CD14-positive monocyte (primary cell): ENCODE measurements at regions not wholly inside any gene's neighbourhood (a gene's known extent, or its start where the extent isn't known, plus 50 kb on each side); places are given as distances from the start of the nearest gene placed in this dataset.

Experiments used
- DNase-seq, 3 donors: peaks; one replicate each; pipeline ENCODE4 v3.0.0-alpha.2; 2011 to 2022
- H2AFZ ChIP-seq: 2 replicates; pipeline ENCODE4 v1.6.0; 2012; ENCODE audit warnings: mild to moderate bottlenecking, low read depth, low read length, inconsistent platforms; ENCODE audit not compliant: insufficient read depth, poor library complexity, severe bottlenecking
- H3K27ac ChIP-seq, 2 donors: 1 replicate in 1 of 2; 2 replicates in 1 of 2; pipeline ENCODE4 v1.5.1; 2012 to 2013; ENCODE audit warnings: low read length in 2 of 2, control low read depth in 1 of 2, inconsistent platforms in 1 of 2, low read depth in 1 of 2, mild to moderate bottlenecking in 1 of 2
- H3K27me3 ChIP-seq, 2 donors: one replicate each; pipeline versions ENCODE4 v1.6.0 to v1.6.1; 2011 to 2013; ENCODE audit warnings: low read length in 2 of 2; ENCODE audit not compliant: control insufficient read depth in 2 of 2, insufficient read depth in 2 of 2
- H3K36me3 ChIP-seq, 2 donors: replicated peaks in 1 of 2; 1 replicate in 1 of 2; 2 replicates in 1 of 2; pipeline versions ENCODE4 v1.5.1 to v1.6.1; 2012 to 2013; ENCODE audit warnings: low read length in 2 of 2, control low read depth in 1 of 2, inconsistent platforms in 1 of 2, mild to moderate bottlenecking in 1 of 2; ENCODE audit not compliant: insufficient read depth in 2 of 2, control insufficient read depth in 1 of 2
- H3K4me1 ChIP-seq, 2 donors: 1 replicate in 1 of 2; 2 replicates in 1 of 2; pipeline versions ENCODE4 v1.5.1 to v1.6.1; 2012 to 2013; ENCODE audit warnings: low read length in 2 of 2, control low read depth in 1 of 2, inconsistent platforms in 1 of 2, mild to moderate bottlenecking in 1 of 2, moderate library complexity in 1 of 2; ENCODE audit not compliant: insufficient read depth in 2 of 2, control insufficient read depth in 1 of 2
- H3K4me2 ChIP-seq: replicated peaks from 2 replicates; pipeline ENCODE3; 2012; ENCODE audit warnings: low read length, moderate library complexity, mild to moderate bottlenecking; ENCODE audit not compliant: poor library complexity, severe bottlenecking; ENCODE audit errors: extremely low read depth
- H3K4me3 ChIP-seq, 3 experiments: fragments of 200-600 bp in 1 of 3; sonication (generic) in 1 of 3; replicated peaks in 1 of 3; 1 replicate in 2 of 3; 2 replicates in 1 of 3; pipeline ENCODE4 v1.5.1; 2011 to 2013; ENCODE audit warnings: low read length in 3 of 3, mild to moderate bottlenecking in 3 of 3, control low read depth in 2 of 3, low read depth in 2 of 3, inconsistent platforms in 1 of 3, moderate library complexity in 1 of 3
- H3K79me2 ChIP-seq: 2 replicates; pipeline ENCODE4 v1.6.0; 2012; ENCODE audit warnings: mild to moderate bottlenecking, control low read depth, inconsistent platforms, low read length, moderate library complexity; ENCODE audit not compliant: insufficient read depth
- H3K9ac ChIP-seq: 2 replicates; pipeline ENCODE4 v1.6.0; 2017; ENCODE audit warnings: low read length, mild to moderate bottlenecking; ENCODE audit not compliant: insufficient read depth, poor library complexity, severe bottlenecking
- H3K9me3 ChIP-seq, 2 donors: replicated peaks in 1 of 2; 1 replicate in 1 of 2; 2 replicates in 1 of 2; pipeline versions ENCODE4 v1.5.1 to v1.6.1; 2012 to 2013; ENCODE audit warnings: low read length in 2 of 2, control low read depth in 1 of 2; ENCODE audit not compliant: control insufficient read depth in 1 of 2, insufficient read depth in 1 of 2
- H4K20me1 ChIP-seq: 2 replicates; pipeline ENCODE4 v1.6.0; 2012; ENCODE audit warnings: mild to moderate bottlenecking, low read length, control low read depth, moderate library complexity; ENCODE audit not compliant: insufficient read depth
- H3K27ac Mint-ChIP-seq, 7 donors: one replicate each; pipeline ENCODE4 v1.8.0; 2020; ENCODE audit warnings: mild to moderate bottlenecking in 7 of 7, mixed read lengths in 7 of 7, moderate library complexity in 6 of 7, inconsistent platforms in 2 of 7
- H3K27me3 Mint-ChIP-seq, 3 donors: one replicate each; pipeline ENCODE4 v1.8.0; 2021 to 2022; ENCODE audit warnings: low read depth in 3 of 3, mild to moderate bottlenecking in 3 of 3, mixed read lengths in 3 of 3, moderate library complexity in 3 of 3, inconsistent platforms in 1 of 3
- H3K36me3 Mint-ChIP-seq, 2 donors: one replicate each; pipeline ENCODE4 v1.8.0; 2020; ENCODE audit warnings: mixed read lengths in 2 of 2, inconsistent platforms in 1 of 2, mild to moderate bottlenecking in 1 of 2
- H3K4me1 Mint-ChIP-seq: one replicate; pipeline ENCODE4 v1.8.0; 2020; ENCODE audit warnings: mild to moderate bottlenecking, mixed read lengths
- H3K4me3 Mint-ChIP-seq, 2 donors: one replicate each; pipeline ENCODE4 v1.8.0; 2020; ENCODE audit warnings: mild to moderate bottlenecking in 2 of 2, mixed read lengths in 2 of 2, moderate library complexity in 1 of 2
- H3K9me3 Mint-ChIP-seq, 7 donors: one replicate each; pipeline ENCODE4 v1.8.0; 2020 to 2022; ENCODE audit warnings: mixed read lengths in 7 of 7, mild to moderate bottlenecking in 6 of 7, moderate library complexity in 6 of 7, inconsistent platforms in 2 of 7
- CTCF ChIP-seq: fragments of 200-600 bp; IDR thresholded peaks from one replicate; pipeline ENCODE4 v1.8.0; 2022; ENCODE audit warnings: antibody characterized with exemption, mild to moderate bottlenecking
- WGBS: methylation state at CpG from one replicate; pipeline ENCODE4 v1.1.5; 2013; ENCODE audit warnings: missing lambda C conversion rate; ENCODE audit not compliant: insufficient coverage; 5-methylcytosine and 5-hydroxymethylcytosine counted together
- intact Hi-C, 2 donors: fragments of 100-400 bp; cut with micrococcal nuclease; formaldehyde crosslinking; loops; one replicate each; pipeline versions ENCODE4 v1.15.0 to v1.15.1; 2023

- intact Hi-C loops = no loop called here
- TF ChIP-seq CTCF = no peak
- no peaks in the 10 kb centered on the region for H3K36me3 ChIP-seq
These were observed 142.7 kb upstream of the TUBA3C start for GRCh38 chr13:19324325-19324724.

GRCh38 chr13:19321222-19321621, 139.6 kb upstream of the TUBA3C start:
- no CpG with 5 or more reads among the region's 3 CpGs for WGBS
- Histone ChIP-seq H3K79me2 (no peaks in the 10 kb centered on the region), H3K9me3 (peaks cover 16 to 46% of the 10 kb centered on the region in 2 donors), H3K27me3 (no peaks in the 10 kb centered on the region), H3K4me2 (no peak overlapping the region), H3K9ac (no peak overlapping the region), H4K20me1 (no peaks in the 10 kb centered on the region), H3K36me3 (no peaks in the 10 kb centered on the region), H2AFZ (no peak overlapping the region), H3K27ac (no peak overlapping the region), H3K4me1 (no peaks in the 10 kb centered on the region), H3K4me3 (no peak overlapping the region)
- Mint-ChIP-seq H3K27ac (no peak overlapping the region), H3K27me3 (no peaks in the 10 kb centered on the region), H3K4me1 (no peaks in the 10 kb centered on the region), H3K9me3 (peaks cover 6 to 20% (median 12%) of the 10 kb centered on the region in 7 donors), H3K4me3 (no peak overlapping the region), H3K36me3 (no peaks in the 10 kb centered on the region)
- intact Hi-C loops = no loop called here
- DNase-seq = no peak
- no peak for TF ChIP-seq CTCF

More at GRCh38 chr13:19324325-19324724, 142.7 kb upstream of the TUBA3C start:
- H3K4me3 Mint-ChIP-seq = no peak overlapping the region
- H3K9me3 Mint-ChIP-seq = peaks cover 6 to 22% (median 13%) of the 10 kb centered on the region in 7 donors
- H2AFZ ChIP-seq = no peak overlapping the region
- no peaks in the 10 kb centered on the region for H3K4me1 Mint-ChIP-seq
- H3K36me3 Mint-ChIP-seq = no peaks in the 10 kb centered on the region
- no peak overlapping the region for H3K4me3 ChIP-seq
- no peak overlapping the region for H3K27ac ChIP-seq
- no peak overlapping the region for H3K27ac Mint-ChIP-seq
- H3K27me3 ChIP-seq = no peaks in the 10 kb centered on the region
- no peaks in the 10 kb centered on the region for H3K4me1 ChIP-seq
- H4K20me1 ChIP-seq = no peaks in the 10 kb centered on the region
- no peak overlapping the region for H3K4me2 ChIP-seq
- H3K9ac ChIP-seq = no peak overlapping the region
- no peaks in the 10 kb centered on the region for H3K79me2 ChIP-seq
- no peak for DNase-seq
- H3K27me3 Mint-ChIP-seq = no peaks in the 10 kb centered on the region
- peaks cover 16 to 40% of the 10 kb centered on the region in 2 donors for H3K9me3 ChIP-seq
